Fibroblast of lung (primary cell): ENCODE measurements at regions not wholly inside any gene's neighbourhood (a gene's known extent, or its start where the extent isn't known, plus 50 kb on each side); places are given as distances from the start of the nearest gene placed in this dataset.

Experiments used
- DNase-seq, 2 donors: peaks; one replicate each; pipeline versions ENCODE4 v3.0.0 to v3.0.0-alpha.2; 2010; ENCODE audit warnings: low read depth in 2 of 2
- H2AFZ ChIP-seq: 2 replicates; pipeline ENCODE4 v1.5.1; 2012; ENCODE audit warnings: low read length, control low read depth, inconsistent platforms
- H3K27ac ChIP-seq: 2 replicates; pipeline ENCODE4 v1.5.1; 2011; ENCODE audit warnings: low read length, control low read depth; ENCODE audit not compliant: insufficient read depth
- H3K27me3 ChIP-seq: 2 replicates; pipeline ENCODE4 v1.5.1; 2011; ENCODE audit warnings: mild to moderate bottlenecking, low read length; ENCODE audit not compliant: control insufficient read depth, insufficient read depth
- H3K36me3 ChIP-seq: 2 replicates; pipeline ENCODE4 v1.5.1; 2011; ENCODE audit warnings: low read length; ENCODE audit not compliant: control insufficient read depth, insufficient read depth
- H3K4me1 ChIP-seq: 2 replicates; pipeline ENCODE4 v1.5.1; 2011; ENCODE audit warnings: low read length; ENCODE audit not compliant: control insufficient read depth, insufficient read depth; ENCODE audit errors: extremely low read depth
- H3K4me2 ChIP-seq: 2 replicates; pipeline ENCODE4 v1.5.1; 2011; ENCODE audit warnings: low read length, control low read depth; ENCODE audit not compliant: insufficient read depth; ENCODE audit errors: extremely low read depth
- H3K4me3 ChIP-seq, 4 experiments: fragments of 200-600 bp in 1 of 4; sonication (generic) in 1 of 4; replicated peaks in 1 of 4; 2 replicates each; pipeline ENCODE4 v1.5.1; 2011 to 2016; ENCODE audit warnings: low read length in 4 of 4, low read depth in 3 of 4, mild to moderate bottlenecking in 3 of 4, control low read depth in 2 of 4, inconsistent platforms in 1 of 4, mixed read lengths in 1 of 4; ENCODE audit not compliant: insufficient read depth in 1 of 4; ENCODE audit errors: control extremely low read depth in 1 of 4
- H3K79me2 ChIP-seq: 2 replicates; pipeline ENCODE4 v1.5.1; 2012; ENCODE audit warnings: mild to moderate bottlenecking, low read length, inconsistent platforms; ENCODE audit not compliant: control insufficient read depth, insufficient read depth
- H3K9ac ChIP-seq: 2 replicates; pipeline ENCODE4 v1.5.1; 2011; ENCODE audit warnings: mild to moderate bottlenecking, low read length, control low read depth; ENCODE audit not compliant: insufficient read depth
- H3K9me3 ChIP-seq: 2 replicates; pipeline ENCODE4 v1.5.1; 2012; ENCODE audit warnings: low read depth, low read length; ENCODE audit not compliant: control insufficient read depth, insufficient read depth
- H4K20me1 ChIP-seq: 2 replicates; pipeline ENCODE4 v1.5.1; 2011; ENCODE audit warnings: low read length; ENCODE audit not compliant: control insufficient read depth, insufficient read depth; ENCODE audit errors: extremely low read depth
- EZH2 ChIP-seq: IDR thresholded peaks from 2 replicates; pipeline ENCODE4 v1.5.1; 2012; ENCODE audit warnings: low read length, control low read depth, mild to moderate bottlenecking; ENCODE audit errors: missing control alignments
- TF ChIP-seq, protein P1 (sequence below), 2 donors: IDR thresholded peaks in 1 of 2; conservative IDR thresholded peaks in 1 of 2; 1 replicate in 1 of 2; 2 replicates in 1 of 2; pipeline ENCODE4 v1.5.1; 2011 to 2012; ENCODE audit warnings: low read length in 2 of 2, control low read depth in 1 of 2, inconsistent platforms in 1 of 2, low read depth in 1 of 2, mild to moderate bottlenecking in 1 of 2

DNA sequence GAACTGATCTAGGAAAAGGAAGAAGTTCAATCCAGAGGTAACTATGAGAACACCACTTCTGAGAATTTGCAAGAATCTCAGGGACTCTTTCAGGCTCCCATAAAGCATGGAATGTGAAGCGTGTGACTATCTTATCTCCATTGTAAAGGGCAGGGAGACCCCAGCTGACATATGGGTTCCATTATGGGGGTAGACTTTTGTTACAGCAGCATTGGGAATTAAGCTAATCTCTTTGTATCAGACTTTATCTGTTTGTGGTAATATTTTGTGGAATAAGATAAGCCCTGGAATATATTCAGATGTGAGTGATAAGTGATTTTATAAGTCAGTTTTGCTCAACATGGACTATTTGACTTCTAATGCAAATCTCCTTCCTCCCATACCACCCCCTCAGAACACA is 468.3 kb downstream of the MEIS1 start:
- Histone ChIP-seq H3K4me1 (peaks cover 3% of the 10 kb centered on the region), H3K4me3 (no peak overlapping the region), H3K9ac (no peak overlapping the region), H3K27me3 (no peaks in the 10 kb centered on the region), H3K79me2 (no peaks in the 10 kb centered on the region), H3K9me3 (no peaks in the 10 kb centered on the region), H3K27ac (no peak overlapping the region), H3K4me2 (no peak overlapping the region), H4K20me1 (no peaks in the 10 kb centered on the region), H3K36me3 (no peaks in the 10 kb centered on the region), H2AFZ (no peak overlapping the region)
- DNase-seq, result no peak
- TF ChIP-seq EZH2, result no peak
- TF ChIP-seq, protein P1, sequence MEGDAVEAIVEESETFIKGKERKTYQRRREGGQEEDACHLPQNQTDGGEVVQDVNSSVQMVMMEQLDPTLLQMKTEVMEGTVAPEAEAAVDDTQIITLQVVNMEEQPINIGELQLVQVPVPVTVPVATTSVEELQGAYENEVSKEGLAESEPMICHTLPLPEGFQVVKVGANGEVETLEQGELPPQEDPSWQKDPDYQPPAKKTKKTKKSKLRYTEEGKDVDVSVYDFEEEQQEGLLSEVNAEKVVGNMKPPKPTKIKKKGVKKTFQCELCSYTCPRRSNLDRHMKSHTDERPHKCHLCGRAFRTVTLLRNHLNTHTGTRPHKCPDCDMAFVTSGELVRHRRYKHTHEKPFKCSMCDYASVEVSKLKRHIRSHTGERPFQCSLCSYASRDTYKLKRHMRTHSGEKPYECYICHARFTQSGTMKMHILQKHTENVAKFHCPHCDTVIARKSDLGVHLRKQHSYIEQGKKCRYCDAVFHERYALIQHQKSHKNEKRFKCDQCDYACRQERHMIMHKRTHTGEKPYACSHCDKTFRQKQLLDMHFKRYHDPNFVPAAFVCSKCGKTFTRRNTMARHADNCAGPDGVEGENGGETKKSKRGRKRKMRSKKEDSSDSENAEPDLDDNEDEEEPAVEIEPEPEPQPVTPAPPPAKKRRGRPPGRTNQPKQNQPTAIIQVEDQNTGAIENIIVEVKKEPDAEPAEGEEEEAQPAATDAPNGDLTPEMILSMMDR (conservative IDR thresholded peaks at IDR 0.05 in 1 of 2, IDR thresholded peaks at IDR 0.05 in 1 of 2; ENCODE audit: low read depth in 1 of 2, low read length in 2 of 2), result no peak

DNA sequence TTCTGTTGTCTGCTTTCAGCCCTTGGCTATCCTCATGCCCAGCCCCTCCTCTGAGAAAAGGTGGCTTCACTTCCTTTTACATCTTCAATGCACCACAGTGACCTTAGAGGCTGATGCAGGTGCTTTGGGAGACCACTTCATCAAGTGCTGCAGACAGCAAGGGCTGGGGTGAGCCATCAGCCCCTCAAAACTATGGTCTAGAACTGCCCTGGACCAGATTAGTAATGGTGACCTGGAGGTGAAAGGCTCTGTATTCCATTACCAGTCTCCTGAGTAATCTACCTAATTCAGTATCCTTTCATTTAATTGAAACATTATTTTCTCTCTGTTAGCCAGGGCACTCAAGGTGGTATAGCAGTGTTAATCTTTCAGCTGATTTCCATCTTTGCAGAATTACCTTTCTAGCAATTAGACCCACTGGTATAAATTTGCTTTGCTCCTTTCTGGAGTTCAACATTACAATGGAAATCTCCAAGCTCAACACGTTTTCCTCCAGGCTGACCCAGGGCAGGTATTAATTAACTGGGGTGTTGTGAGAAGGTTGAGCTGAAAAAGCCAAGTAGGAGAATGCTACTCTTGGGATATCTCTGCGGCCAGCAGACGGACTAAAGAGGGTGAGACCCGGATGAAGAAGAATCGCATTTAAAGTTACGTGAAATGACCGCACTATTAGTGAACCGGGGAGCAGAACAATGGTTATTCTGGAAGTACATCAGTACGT is 469.0 kb downstream of the MEIS1 start:
- Histone ChIP-seq H3K9me3 (no peaks in the 10 kb centered on the region), H3K9ac (no peak overlapping the region), H3K4me1 (peaks cover 3% of the 10 kb centered on the region), H3K4me2 (no peak overlapping the region), H3K4me3 (no peak overlapping the region), H3K27me3 (no peaks in the 10 kb centered on the region), H3K79me2 (no peaks in the 10 kb centered on the region), H3K36me3 (no peaks in the 10 kb centered on the region), H2AFZ (no peak overlapping the region), H3K27ac (no peak overlapping the region), H4K20me1 (no peaks in the 10 kb centered on the region)
- TF ChIP-seq, protein P1 (conservative IDR thresholded peaks at IDR 0.05 in 1 of 2, IDR thresholded peaks at IDR 0.05 in 1 of 2; ENCODE audit: low read depth in 1 of 2, low read length in 2 of 2), result no peak
- no peak for TF ChIP-seq EZH2
- no peak for DNase-seq

DNA sequence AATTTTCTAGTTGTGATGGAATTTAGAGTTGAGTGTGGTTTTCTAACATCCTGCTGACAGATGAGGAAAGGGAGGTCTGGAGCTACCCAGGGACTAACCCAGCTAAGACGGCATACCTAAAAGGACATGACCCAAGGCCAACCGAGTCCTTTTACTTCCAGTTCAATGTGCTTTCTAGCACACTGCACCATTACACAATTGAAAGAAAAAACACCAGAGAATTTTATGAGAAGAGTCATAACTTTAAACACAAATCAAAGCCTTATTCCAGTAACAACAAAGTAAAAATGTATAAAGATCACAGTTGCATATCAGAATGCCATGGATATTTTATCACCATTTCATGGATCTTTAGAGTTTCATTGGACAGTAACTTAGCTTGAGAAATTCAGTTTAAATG is 480.3 kb downstream of the MEIS1 start:
- no peaks in the 10 kb centered on the region for H3K79me2 ChIP-seq
- no peak overlapping the region for H3K4me2 ChIP-seq
- H2AFZ ChIP-seq, result no peak overlapping the region
- no peaks in the 10 kb centered on the region for H3K36me3 ChIP-seq
- H3K4me3 ChIP-seq, result no peak overlapping the region
- H3K9me3 ChIP-seq, result no peaks in the 10 kb centered on the region
- H3K27ac ChIP-seq, result no peak overlapping the region
- no peaks in the 10 kb centered on the region for H3K27me3 ChIP-seq
- no peak for TF ChIP-seq EZH2
- TF ChIP-seq, protein P1 (conservative IDR thresholded peaks at IDR 0.05 in 1 of 2, IDR thresholded peaks at IDR 0.05 in 1 of 2; ENCODE audit: low read depth in 1 of 2, low read length in 2 of 2), result no peak
- no peaks in the 10 kb centered on the region for H4K20me1 ChIP-seq
- DNase-seq, result peak in 1 of 2 donors; percentile 41
- H3K9ac ChIP-seq, result no peak overlapping the region
- H3K4me1 ChIP-seq, result peaks cover 2% of the 10 kb centered on the region
